PFSK-1 (cell line): ENCODE measurements at regions not wholly inside any gene's neighbourhood (a gene's known extent, or its start where the extent isn't known, plus 50 kb on each side); places are given as distances from the start of the nearest gene placed in this dataset.

Experiments
- FOXP2 ChIP-seq: optimal IDR thresholded peaks from 2 replicates; pipeline ENCODE3; 2011; ENCODE audit warnings: borderline replicate concordance, control low read depth, inconsistent platforms; ENCODE audit not compliant: insufficient read depth; ENCODE audit errors: extremely low read length, extremely low read depth
- POLR2AphosphoS5 ChIP-seq: IDR thresholded peaks from 2 replicates; pipeline ENCODE4 v1.6.1; 2012; ENCODE audit warnings: low read depth, mild to moderate bottlenecking, control low read depth, low read length, moderate library complexity
- REST ChIP-seq, 2 experiments: IDR thresholded peaks; 2 replicates each; pipeline versions ENCODE4 v1.6.1 to v1.8.0; 2011 to 2012; ENCODE audit warnings: low read depth in 2 of 2, low read length in 2 of 2, control low read depth in 1 of 2, inconsistent platforms in 1 of 2, mild to moderate bottlenecking in 1 of 2, moderate library complexity in 1 of 2; ENCODE audit not compliant: insufficient read depth in 1 of 2
- SIN3A ChIP-seq: IDR thresholded peaks from 2 replicates; pipeline ENCODE4 v1.6.1; 2012; ENCODE audit warnings: mild to moderate bottlenecking, low read length, moderate library complexity, borderline replicate concordance; ENCODE audit not compliant: insufficient read depth
- TAF1 ChIP-seq: IDR thresholded peaks from 2 replicates; pipeline ENCODE4 v1.6.1; 2012; ENCODE audit warnings: low read length, control low read depth, borderline replicate concordance; ENCODE audit not compliant: insufficient read depth

DNA sequence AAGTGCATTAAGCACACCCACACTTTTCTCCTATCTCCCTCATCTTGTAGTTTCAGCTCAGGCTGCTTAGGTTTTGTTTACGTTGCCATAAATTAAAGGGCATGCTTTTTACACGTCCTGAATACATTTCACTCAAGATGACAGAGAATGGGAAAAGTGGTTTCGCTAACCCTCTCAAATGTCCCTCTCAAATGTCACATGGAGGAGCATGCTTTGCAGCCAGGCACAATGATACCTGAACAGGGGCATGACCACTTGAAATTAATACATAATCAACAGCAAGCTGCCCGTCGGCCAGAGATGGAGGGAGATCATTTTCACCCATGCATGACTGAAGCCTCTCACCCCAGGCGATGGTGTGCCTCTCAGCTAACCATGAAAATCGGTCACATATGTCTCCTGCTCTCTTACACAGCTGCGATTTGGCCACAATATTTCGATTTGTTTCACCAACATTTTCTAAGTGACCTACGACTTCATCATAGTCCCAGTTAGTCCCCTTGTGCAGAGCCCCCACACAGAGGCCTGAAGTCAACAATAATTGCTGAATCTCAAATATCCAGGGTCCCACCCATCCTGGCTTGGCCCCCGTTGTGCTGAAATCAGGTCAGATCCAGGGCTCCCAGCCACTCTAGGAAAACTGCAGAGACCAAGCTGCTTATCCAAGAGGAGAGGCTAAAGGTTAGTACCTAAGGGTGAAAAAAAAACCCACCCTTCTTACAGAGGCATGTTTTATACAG is 373.9 kb upstream of the NFE2L3 start:
- no peak for TF ChIP-seq REST (IDR thresholded peaks at IDR 0.05; ENCODE audit: insufficient read depth in 1 of 2, low read depth in 2 of 2, low read length in 2 of 2)
- no peak for TF ChIP-seq TAF1
- no peak for TF ChIP-seq FOXP2
- TF ChIP-seq POLR2AphosphoS5 = no peak
- TF ChIP-seq SIN3A = no peak

DNA sequence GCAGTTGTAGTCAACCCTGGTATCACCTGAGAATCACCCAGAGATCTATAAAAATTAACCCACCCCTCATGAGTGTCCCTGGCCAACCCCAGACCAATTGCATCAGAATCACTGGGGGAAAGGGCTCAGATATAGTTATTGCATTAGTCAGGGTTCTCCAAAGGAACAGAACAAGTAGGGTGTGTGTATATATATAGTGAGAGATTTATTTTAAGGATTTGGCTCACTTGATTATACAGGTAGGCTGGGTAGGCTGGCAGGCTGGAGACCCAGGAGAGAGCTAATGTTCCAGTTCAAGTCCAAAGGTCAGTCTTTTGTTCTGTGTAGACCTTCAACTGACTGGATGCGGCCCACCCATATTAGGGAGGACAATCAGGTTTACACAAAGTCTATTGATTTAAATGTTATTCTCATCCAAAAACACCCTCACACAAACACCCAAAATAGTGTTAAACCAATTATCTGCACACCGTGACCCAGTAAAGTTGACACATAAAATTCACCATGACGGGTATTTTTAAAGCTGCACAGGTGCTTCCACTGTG is 372.9 kb upstream of the NFE2L3 start:
- no peak for TF ChIP-seq REST (IDR thresholded peaks at IDR 0.05; ENCODE audit: insufficient read depth in 1 of 2, low read depth in 2 of 2, low read length in 2 of 2)
- TF ChIP-seq FOXP2 = no peak
- no peak for TF ChIP-seq POLR2AphosphoS5
- no peak for TF ChIP-seq SIN3A
- no peak for TF ChIP-seq TAF1

- TF ChIP-seq SIN3A = no peak
- no peak for TF ChIP-seq REST (IDR thresholded peaks at IDR 0.05; ENCODE audit: insufficient read depth in 1 of 2, low read depth in 2 of 2, low read length in 2 of 2)
- TF ChIP-seq FOXP2 = no peak
- no peak for TF ChIP-seq POLR2AphosphoS5
- TF ChIP-seq TAF1 = no peak
Measured at GRCh38 chr7:25780904-25781303, 371.1 kb upstream of the NFE2L3 start.

GRCh38 chr7:25781704-25782103 is 370.3 kb upstream of the NFE2L3 start:
- TF ChIP-seq TAF1 (no peak), SIN3A (no peak), FOXP2 (no peak), POLR2AphosphoS5 (no peak)

- no peak for TF ChIP-seq FOXP2
- TF ChIP-seq SIN3A = no peak
- no peak for TF ChIP-seq TAF1
Measured at GRCh38 chr7:25786936-25787335, 365.1 kb upstream of the NFE2L3 start.

DNA sequence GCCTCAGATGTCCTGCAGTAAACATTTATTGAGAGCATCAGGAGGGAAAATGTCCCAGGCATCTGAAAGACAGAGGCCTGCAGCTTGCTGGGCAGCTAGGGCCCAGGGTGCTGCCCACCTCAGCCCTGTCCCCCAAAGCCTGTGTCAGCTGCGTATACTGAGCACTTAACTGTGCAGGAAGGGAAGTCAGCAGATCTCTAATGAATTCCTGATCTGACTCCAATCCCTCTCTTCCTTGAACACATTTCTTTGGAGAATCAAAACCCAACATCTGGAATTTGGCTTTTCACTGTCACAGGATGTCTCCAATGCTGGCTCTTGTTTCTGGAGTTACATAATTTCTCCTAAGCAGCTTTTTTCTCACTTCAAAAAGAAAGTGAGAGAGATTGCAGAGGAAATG is 364.7 kb upstream of the NFE2L3 start:
- no peak for TF ChIP-seq FOXP2
- TF ChIP-seq POLR2AphosphoS5 = no peak
- no peak for TF ChIP-seq SIN3A
- TF ChIP-seq REST (IDR thresholded peaks at IDR 0.05; ENCODE audit: insufficient read depth in 1 of 2, low read depth in 2 of 2, low read length in 2 of 2) = no peak
- no peak for TF ChIP-seq TAF1
